GM10266 (cell line): ENCODE measurements at regions not wholly inside any gene's neighbourhood (a gene's known extent, or its start where the extent isn't known, plus 50 kb on each side); places are given as distances from the start of the nearest gene placed in this dataset.
"Not testable (repeated sequence)": the region's sequence is repeated elsewhere in the genome, so short reads cannot be mapped to it uniquely, and the experiment has no call there.

Experiments used
- DNase-seq: peaks from one replicate; pipeline ENCODE4 v3.0.0; 2012; ENCODE audit errors: extremely low spot score
- CTCF ChIP-seq: IDR thresholded peaks from 2 replicates; pipeline ENCODE4 v1.5.1; 2012; ENCODE audit warnings: mild to moderate bottlenecking, low read depth; ENCODE audit not compliant: control insufficient read depth, insufficient read depth; ENCODE audit errors: missing control alignments

- DNase-seq: no peak
- TF ChIP-seq CTCF: no peak
These were observed 969.1 kb upstream of the PCDH10 start for GRCh38 chr4:132180020-132180427.

GRCh38 chr4:132195176-132195575 is 953.9 kb upstream of the PCDH10 start:
- no peak for TF ChIP-seq CTCF
- no peak for DNase-seq

- TF ChIP-seq CTCF: no peak
- DNase-seq: no peak
These were observed 945.5 kb upstream of the PCDH10 start for GRCh38 chr4:132203618-132204017.

- TF ChIP-seq CTCF: no peak
- DNase-seq: no peak
These were observed 934.6 kb upstream of the PCDH10 start for GRCh38 chr4:132214519-132214918.

DNA sequence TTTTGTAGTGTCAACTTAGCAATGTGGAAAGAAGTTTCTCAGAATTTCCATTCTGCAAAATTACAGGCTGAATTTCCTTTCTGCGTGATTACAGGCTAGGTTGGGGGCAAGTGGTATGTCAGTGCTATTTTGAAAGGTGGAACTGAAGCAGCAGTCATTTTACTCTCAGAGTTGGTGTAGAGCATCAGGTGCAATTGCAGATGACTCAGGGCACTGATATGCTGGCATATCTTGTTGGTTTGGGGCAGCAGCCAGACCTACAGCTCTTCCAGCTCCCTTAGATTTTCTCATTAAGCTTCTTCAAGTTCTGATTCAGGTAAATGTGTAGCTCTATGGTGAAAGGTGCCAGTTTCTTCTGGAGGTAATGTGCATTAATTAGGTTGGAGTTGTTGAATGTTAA is 930.7 kb upstream of the PCDH10 start:
- DNase-seq: no peak
- no peak for TF ChIP-seq CTCF

GRCh38 chr4:132227151-132227856 is 921.8 kb upstream of the PCDH10 start:
- DNase-seq: no peak
- TF ChIP-seq CTCF: no peak

DNA sequence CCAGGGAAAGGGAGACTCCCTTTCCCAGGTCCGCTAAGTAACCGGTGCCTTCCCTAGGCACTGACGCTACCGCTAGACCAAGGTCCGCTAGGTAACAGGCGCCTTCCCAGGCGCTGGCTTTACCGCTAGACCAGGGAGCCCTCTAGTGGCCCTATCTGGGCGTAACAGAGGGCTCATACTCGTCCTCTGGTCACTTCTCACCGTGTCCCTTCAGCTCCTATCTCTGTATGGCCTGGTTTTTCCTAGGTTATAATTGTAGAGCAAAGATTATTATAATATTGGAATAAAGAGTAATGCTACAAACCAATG is 921.3 kb upstream of the PCDH10 start:
- DNase-seq: not testable (repeated sequence)

More for the DNA sequence above, 921.3 kb upstream of the PCDH10 start:
- peak; percentile 16 for TF ChIP-seq CTCF
